Calu3 (cell line): ENCODE measurements at regions not wholly inside any gene's neighbourhood (a gene's known extent, or its start where the extent isn't known, plus 50 kb on each side); places are given as distances from the start of the nearest gene placed in this dataset.

ENCODE experiments used
- BruUV-seq: library from RNA; stranded (reverse); fragments of 400-500 nt; replicated peaks from 2 replicates; lab custom pipeline; 2021; lab: Mats Ljungman, UMichigan
- CTCF ChIA-PET: fragments of 300-600 bp; sonication (Branson Sonifier 250); formaldehyde crosslinking; loops from one replicate; lab custom pipeline; 2022; ENCODE audit warnings: antibody characterized with exemption; lab: Charles Lee
- DNase-seq: peaks from one replicate; pipeline ENCODE4 v3.0.0; 2022
- H3K27ac Mint-ChIP-seq: one replicate; pipeline ENCODE4 v1.8.0; 2022; ENCODE audit warnings: mixed read lengths; ENCODE audit not compliant: unreplicated experiment
- H3K27me3 Mint-ChIP-seq: one replicate; pipeline ENCODE4 v1.8.0; 2022; ENCODE audit warnings: mixed read lengths; ENCODE audit not compliant: unreplicated experiment
- H3K36me3 Mint-ChIP-seq: one replicate; pipeline ENCODE4 v1.8.0; 2022; ENCODE audit warnings: mild to moderate bottlenecking, moderate library complexity, mixed read lengths; ENCODE audit not compliant: insufficient read depth, unreplicated experiment
- H3K4me1 Mint-ChIP-seq: one replicate; pipeline ENCODE4 v1.8.0; 2022; ENCODE audit warnings: mild to moderate bottlenecking, low read depth, mixed read lengths; ENCODE audit not compliant: unreplicated experiment
- H3K4me3 Mint-ChIP-seq: one replicate; pipeline ENCODE4 v1.8.0; 2022; ENCODE audit warnings: mild to moderate bottlenecking, low read depth, moderate library complexity, mixed read lengths; ENCODE audit not compliant: unreplicated experiment
- H3K9me3 Mint-ChIP-seq: one replicate; pipeline ENCODE4 v1.8.0; 2022; ENCODE audit warnings: low read depth, mixed read lengths; ENCODE audit not compliant: unreplicated experiment
- CTCF ChIP-seq: fragments of 200-600 bp; IDR thresholded peaks from one replicate; pipeline ENCODE4 v1.8.0; 2022; ENCODE audit warnings: antibody characterized with exemption; ENCODE audit not compliant: unreplicated experiment
- intact Hi-C: fragments of 100-400 bp; cut with micrococcal nuclease; formaldehyde crosslinking; loops from one replicate; pipeline ENCODE4 v1.10.0; 2022; ENCODE audit not compliant: unreplicated experiment

DNA sequence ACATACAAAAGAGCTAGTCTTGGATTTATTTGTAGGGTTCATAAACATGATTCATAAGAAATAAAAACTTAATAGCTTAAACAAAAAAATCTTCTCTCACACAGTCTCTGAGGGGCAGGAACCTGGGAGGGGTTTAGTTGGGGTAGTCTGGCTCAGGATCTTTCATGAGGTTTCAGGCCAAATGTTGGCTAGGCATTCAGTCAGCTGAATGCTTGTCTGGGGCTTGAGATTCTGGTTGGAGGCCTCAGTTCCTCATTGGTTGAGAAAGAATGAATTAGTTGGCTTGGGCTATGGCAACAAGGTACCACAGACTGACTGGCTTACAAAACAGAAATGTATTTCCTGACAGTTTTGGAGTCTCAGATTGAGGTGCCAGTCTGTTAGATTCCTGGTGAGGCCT is 74.3 kb downstream of the ANKRD7 start:
- Mint-ChIP-seq H3K4me3 (no peak overlapping the region), H3K27ac (no peak overlapping the region), H3K4me1 (no peaks in the 10 kb centered on the region), H3K27me3 (no peaks in the 10 kb centered on the region), H3K9me3 (no peaks in the 10 kb centered on the region), H3K36me3 (no peaks in the 10 kb centered on the region)
- no peak for TF ChIP-seq CTCF
- DNase-seq: no peak
- no TSS peak for BruUV-seq
- intact Hi-C loops: no loop called here
- CTCF ChIA-PET: no interaction called here

DNA sequence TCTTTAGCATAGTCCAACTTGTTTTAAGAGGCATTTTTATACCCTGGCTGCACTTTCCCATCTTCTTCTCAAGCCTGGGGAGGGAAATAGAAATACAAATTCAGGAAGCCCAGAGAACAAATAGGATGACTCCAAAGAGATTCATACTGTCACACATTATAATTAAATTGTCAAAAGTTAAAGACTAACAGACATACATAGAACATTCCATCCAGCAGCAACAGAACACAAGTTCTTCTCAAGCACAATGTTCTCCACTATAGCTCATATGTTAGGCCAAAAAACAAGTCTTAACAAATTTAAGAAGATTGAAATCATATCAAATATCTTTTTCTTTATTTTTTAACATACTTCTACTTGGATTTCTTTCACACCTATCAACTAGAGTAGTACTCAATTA is 75.7 kb downstream of the ANKRD7 start:
- no peak for TF ChIP-seq CTCF
- intact Hi-C loops: no loop called here
- Mint-ChIP-seq H3K4me1 (no peaks in the 10 kb centered on the region), H3K9me3 (no peaks in the 10 kb centered on the region), H3K27ac (no peak overlapping the region), H3K27me3 (no peaks in the 10 kb centered on the region), H3K36me3 (no peaks in the 10 kb centered on the region), H3K4me3 (no peak overlapping the region)
- DNase-seq: no peak
- CTCF ChIA-PET: no interaction called here
- BruUV-seq: no TSS peak

- H3K27me3 Mint-ChIP-seq: no peaks in the 10 kb centered on the region
- TF ChIP-seq CTCF: no peak
- CTCF ChIA-PET: no interaction called here
- no peak overlapping the region for H3K4me3 Mint-ChIP-seq
- H3K27ac Mint-ChIP-seq: no peak overlapping the region
- BruUV-seq: no TSS peak
- no peak for DNase-seq
- no peaks in the 10 kb centered on the region for H3K36me3 Mint-ChIP-seq
- intact Hi-C loops: no loop called here
- peaks cover 3% of the 10 kb centered on the region for H3K9me3 Mint-ChIP-seq
- peaks cover 8% of the 10 kb centered on the region for H3K4me1 Mint-ChIP-seq
Observed at GRCh38 chr7:118304100-118304499, 79.6 kb downstream of the ANKRD7 start.

GRCh38 chr7:118305671-118306070 is 81.2 kb downstream of the ANKRD7 start:
- no peaks in the 10 kb centered on the region for H3K27me3 Mint-ChIP-seq
- no TSS peak for BruUV-seq
- H3K9me3 Mint-ChIP-seq: peaks cover 11% of the 10 kb centered on the region
- CTCF ChIA-PET: no interaction called here
- H3K27ac Mint-ChIP-seq: no peak overlapping the region
- TF ChIP-seq CTCF: no peak
- intact Hi-C loops: no loop called here
- peaks cover 19% of the 10 kb centered on the region for H3K4me1 Mint-ChIP-seq
- H3K4me3 Mint-ChIP-seq: no peak overlapping the region
- no peak for DNase-seq
- no peaks in the 10 kb centered on the region for H3K36me3 Mint-ChIP-seq
